ENCODE measurements at regions not wholly inside any gene's neighbourhood (a gene's known extent, or its start where the extent isn't known, plus 50 kb on each side); places are given as distances from the start of the nearest gene placed in this dataset.
A peak's percentile ranks its signal among the peaks of the same experiment; 100 is the strongest.

DNA sequence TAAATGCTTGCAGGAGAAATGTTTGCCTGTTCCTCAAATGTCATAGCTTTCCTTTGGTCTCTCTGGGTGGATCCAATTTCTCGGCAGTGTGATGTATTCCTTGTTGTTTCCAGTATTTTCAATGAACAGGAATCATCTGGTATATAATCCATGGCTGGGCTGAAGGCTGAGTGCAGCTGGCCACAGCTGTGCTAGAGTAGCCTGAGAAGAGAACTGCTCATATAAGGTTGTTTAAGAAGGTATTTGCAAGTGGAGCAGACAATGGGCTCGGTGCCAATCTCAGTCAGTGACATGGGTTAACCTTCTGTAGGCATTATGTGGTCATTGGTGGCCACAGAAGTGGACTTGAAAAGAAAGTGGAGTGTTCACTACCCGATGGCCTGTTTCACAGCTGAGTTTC, 390.3 kb downstream of the SPRY1 start:
- peak in 3 of 4 donors; percentile 54 to 77 (median 70) for DNase-seq (ENCODE audit: low read depth in 4 of 4, low spot score in 2 of 4)

GRCh38 chr4:123787512-123788080, 391.0 kb downstream of the SPRY1 start:
- DNase-seq (ENCODE audit: low read depth in 4 of 4, low spot score in 2 of 4) = no peak

- DNase-seq (ENCODE audit: low read depth in 4 of 4, low spot score in 2 of 4) = no peak
Measured at GRCh38 chr4:123788577-123788976, 392.0 kb downstream of the SPRY1 start.

DNA sequence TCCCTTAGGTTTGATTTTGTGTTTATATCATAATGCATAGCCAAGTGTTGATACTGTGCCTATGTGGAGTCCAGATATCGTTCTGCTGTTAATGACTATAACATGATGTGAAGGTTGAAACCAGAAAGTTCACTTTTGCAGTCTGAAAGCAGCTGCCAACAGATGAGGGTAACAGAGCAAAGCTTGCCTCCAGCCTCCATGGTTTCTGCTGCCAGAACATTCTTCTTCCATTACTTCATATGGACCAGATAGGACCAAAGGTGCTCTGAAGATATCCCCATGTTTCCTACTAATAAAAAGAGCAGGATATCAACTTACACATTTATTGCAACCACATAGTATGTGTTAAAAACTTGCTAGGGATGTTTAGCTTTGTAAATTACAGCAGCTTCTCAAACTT, 394.1 kb downstream of the SPRY1 start:
- no peak for DNase-seq (ENCODE audit: low read depth in 4 of 4, low spot score in 2 of 4)

GRCh38 chr4:123802082-123802645, 405.6 kb downstream of the SPRY1 start:
- DNase-seq (ENCODE audit: low read depth in 4 of 4, low spot score in 2 of 4) = no peak

GRCh38 chr4:123802933-123803332, 406.3 kb downstream of the SPRY1 start:
- no peak for DNase-seq (ENCODE audit: low read depth in 4 of 4, low spot score in 2 of 4)

DNA sequence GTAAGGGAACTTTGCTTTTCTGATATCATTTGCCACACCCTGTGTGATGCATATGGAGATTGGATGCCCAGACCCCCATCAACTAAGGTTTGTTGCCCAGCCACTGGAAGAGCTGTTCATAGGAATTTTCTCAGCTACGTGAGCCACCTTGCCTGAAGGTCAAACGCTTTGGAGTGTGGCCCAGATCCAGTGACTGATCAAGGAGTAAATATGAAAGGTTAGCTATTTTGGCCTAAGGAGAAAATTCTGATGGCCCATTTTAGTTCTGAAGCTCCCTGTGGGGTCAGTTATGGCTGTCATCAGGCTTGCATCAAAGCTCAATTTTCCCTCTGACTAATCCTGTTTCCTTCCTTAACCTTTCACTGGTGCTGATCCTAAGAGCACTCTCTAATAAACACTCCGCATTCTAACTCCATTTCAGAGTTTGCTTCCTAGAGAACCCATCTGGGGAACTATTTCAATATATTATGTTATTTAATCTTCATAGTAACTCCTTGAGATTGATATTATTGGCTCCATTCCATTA, 407.7 kb downstream of the SPRY1 start:
- DNase-seq (ENCODE audit: low read depth in 4 of 4, low spot score in 2 of 4) = no peak

DNA sequence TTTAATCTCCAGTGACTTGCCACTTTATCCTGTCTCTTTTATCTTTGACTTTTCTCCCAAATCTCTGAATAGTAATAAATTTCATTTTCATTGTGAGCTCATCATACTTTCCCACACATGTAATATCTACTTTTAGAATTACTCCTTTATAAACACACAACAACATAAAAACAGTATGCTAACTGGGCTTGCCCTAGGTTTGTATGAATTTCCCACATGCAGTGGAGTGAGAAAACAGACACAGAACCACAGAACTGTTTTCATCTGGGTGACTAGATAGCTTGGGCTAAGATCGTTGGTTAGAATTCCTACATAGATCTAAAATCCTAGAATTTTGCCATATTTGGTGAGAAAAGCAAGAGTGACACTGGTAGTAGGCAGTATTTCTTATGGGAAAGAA, 409.5 kb downstream of the SPRY1 start:
- DNase-seq (ENCODE audit: low read depth in 4 of 4, low spot score in 2 of 4) = no peak

- DNase-seq (ENCODE audit: low read depth in 4 of 4, low spot score in 2 of 4) = no peak
Measured at GRCh38 chr4:123807187-123807586, 410.6 kb downstream of the SPRY1 start.

DNA sequence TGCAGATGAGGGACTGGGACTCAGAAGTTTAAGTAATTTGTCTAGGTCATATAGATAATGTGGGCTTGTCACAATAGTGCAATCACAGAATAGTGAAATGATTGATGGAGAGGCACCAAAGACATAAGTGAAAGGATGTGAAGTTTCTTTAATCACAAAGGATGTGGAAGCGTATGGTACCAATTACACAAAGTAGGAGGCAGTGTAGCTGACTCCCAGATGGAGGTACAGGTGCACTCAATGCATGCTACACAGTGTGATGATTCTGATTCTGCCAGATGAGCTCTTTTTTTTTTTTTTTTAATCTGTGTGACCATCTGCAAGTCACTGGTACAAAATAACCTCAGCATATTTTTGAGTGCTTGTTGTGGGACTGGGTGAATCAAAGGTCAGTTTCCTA, 411.3 kb downstream of the SPRY1 start:
- no peak for DNase-seq (ENCODE audit: low read depth in 4 of 4, low spot score in 2 of 4)

DNA sequence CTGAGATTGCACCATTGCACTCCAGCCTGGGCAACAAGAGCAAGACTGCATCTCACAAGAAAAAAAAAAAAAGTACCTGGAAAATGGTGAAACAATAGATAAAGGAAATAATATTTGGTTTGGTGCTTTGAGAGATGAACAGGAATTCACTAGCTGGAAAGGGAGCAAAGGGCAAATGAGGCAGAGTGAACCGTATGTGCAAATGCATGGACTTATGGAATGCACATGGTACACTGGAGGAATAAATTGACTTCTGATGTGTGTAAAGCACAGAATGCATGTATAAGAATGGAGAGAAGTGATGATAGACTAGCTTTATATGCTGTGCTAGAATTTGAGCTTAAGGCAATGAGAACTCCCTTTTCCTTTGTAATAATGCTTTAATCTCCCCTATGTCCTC, 413.3 kb downstream of the SPRY1 start:
- DNase-seq (ENCODE audit: low read depth in 4 of 4, low spot score in 2 of 4) = no peak

- DNase-seq (ENCODE audit: low read depth in 4 of 4, low spot score in 2 of 4) = no peak
Measured at GRCh38 chr4:123812066-123812390, 415.4 kb downstream of the SPRY1 start.

DNA sequence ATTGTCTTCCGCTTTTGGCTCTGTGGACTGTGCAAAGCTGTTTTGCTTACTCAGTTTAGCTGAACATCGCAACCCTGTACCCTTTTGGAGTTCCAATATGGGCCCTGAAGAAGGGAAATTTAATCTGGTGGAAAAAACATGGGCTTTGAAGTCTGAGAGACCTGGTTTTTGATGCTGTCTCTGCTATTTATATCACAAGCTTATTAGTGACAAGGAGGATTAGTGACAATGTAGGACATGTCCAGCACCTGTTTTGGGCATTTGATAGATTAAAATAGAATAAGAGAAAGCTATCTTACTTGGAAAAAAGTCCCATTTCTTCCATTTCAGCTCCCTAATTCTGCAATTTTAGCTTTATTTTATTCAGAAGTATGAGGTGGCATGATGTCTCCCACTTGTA, 417.3 kb downstream of the SPRY1 start:
- no peak for DNase-seq (ENCODE audit: low read depth in 4 of 4, low spot score in 2 of 4)

- DNase-seq (ENCODE audit: low read depth in 4 of 4, low spot score in 2 of 4) = no peak
Measured at GRCh38 chr4:123816462-123816861, 419.9 kb downstream of the SPRY1 start.

- no peak for DNase-seq (ENCODE audit: low read depth in 4 of 4, low spot score in 2 of 4)
Measured at GRCh38 chr4:123817025-123817688, 420.6 kb downstream of the SPRY1 start.

DNA sequence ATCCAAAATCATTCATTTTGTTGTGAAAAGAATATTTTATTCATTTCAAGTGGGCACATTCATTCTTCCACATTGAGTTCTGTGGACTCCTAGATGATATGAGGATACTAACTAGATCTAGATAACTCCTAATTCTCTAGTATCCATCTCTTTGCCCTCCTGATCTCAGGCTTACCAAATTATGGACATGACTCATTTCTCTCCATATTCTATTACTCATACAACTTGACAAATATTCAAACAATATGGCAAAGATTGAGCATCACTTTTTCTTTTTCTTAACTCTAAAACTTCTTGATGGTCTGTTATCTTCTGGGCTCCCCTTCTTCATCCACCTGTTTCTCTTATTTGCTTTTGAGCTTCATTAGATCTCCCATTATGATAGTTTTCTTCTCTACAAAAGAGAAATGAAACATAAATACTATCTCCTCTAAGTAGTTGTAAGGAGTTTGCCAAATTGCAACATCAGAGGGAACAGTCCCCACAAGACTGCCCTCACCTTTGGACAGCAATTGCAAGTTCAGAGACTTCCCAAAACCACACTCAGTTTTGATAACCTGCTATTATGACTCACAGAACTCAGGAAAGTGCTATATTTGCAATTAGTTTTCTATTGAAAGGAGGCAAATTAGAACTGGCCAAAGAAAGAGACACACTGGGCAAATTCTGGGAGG, 422.9 kb downstream of the SPRY1 start:
- DNase-seq (ENCODE audit: low read depth in 4 of 4, low spot score in 2 of 4) = no peak

DNA sequence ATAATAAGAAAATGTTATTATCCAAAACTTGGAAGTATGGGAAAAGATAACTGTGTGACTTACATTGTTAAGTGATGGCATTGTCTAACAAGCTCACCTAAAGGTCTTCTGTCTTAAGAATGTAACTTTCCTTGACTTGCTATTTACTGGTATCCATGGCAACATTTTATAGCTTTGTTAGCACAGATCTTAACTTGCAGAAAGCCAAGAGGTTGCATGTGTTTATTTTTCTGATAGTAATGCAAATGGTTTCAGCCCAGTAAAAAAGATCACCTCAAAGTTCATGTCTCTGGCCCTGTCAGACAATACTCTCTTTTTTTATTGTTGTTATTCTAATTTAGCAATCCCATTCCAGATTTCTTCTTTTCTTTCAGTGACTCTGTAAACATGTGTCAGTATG, 425.3 kb downstream of the SPRY1 start:
- DNase-seq (ENCODE audit: low read depth in 4 of 4, low spot score in 2 of 4) = no peak

DNA sequence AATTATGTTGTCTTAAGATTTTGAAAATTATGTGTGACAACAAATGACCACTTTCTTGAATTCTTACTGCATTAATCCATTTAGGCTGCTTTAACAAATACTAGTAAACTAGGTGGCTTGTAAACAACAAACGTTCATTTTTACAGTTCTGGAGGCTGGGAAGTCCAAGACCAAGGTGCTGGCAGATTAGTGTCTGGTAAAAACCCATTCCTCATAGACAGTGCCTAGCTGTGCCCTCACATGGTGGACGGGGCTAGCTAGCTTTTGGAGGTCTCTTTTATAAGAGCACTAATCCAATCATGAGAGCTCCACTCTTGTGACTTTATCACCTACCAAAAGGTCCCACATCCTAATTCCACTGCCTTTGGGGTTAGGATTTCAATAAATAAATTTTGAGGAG, 425.8 kb downstream of the SPRY1 start:
- DNase-seq (ENCODE audit: low read depth in 4 of 4, low spot score in 2 of 4) = no peak

DNA sequence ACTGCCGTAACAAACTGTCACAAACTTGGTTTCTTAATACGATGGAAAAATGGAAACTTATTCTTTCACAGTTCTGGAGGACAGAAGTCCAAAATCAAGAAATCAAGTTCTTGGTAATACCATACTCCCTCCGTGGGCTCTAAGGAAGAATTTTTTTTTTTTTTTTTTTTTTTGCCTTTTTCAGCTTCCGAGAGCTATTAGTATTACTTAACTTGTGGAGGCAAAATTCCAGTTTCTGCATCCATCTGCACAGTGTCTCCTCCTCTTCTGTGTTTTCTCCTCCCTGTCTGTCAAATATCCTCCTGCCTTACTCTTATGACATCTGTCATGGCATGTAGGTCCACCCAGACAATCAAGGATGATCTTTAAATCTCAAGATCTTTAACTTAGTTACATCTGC, 426.6 kb downstream of the SPRY1 start:
- DNase-seq (ENCODE audit: low read depth in 4 of 4, low spot score in 2 of 4) = no peak

DNA sequence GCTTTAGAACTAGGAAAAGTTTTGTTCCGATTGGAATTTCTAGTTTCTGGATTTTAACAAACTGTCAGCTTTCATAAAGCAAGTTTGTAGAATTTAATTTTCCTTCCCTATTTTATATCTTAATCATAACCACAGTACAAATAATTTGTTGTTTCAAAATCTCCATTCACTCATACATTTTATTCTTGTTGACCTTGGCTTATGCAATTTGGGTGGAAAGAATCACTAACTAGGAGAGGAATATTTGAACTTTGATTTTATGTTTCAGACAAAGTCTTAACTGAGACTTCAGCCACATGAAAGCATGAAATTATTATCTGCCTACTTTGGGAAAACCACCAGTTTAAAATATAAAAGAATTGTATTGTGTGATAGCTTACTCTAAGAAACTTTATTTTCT, 427.9 kb downstream of the SPRY1 start:
- no peak for DNase-seq (ENCODE audit: low read depth in 4 of 4, low spot score in 2 of 4)

DNA sequence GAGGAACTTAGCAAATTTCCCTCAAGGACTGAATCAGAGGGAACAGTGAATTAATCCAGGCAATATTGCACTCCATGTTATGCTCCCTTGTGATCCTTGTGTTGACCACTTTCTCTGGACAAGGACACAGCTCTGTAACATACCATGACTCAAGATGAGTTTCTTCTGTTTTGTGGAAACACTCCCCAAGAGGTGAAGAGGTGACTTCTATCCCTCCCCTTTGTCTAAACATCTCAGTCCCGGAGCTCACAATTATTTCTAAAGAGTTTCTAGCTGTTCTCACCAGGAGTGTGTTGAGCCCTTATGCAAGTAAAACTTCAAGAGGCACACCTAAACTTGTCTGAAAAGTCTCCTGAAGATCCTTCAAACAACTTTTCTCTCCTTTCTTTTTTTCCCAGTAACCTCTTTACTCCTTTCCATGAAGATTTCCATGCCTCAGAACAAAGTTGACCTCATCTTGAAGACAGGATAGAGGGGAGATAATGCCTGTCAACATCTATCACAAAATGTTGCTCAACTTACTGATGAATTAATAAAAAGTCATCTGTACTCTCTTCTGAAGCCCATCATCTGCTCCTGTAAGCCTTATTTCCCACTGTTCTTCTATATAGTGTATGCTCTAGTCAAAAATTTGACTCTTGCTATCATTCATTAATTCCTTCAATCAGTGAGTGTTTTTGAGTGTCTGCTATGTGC, 429.1 kb downstream of the SPRY1 start:
- DNase-seq (ENCODE audit: low read depth in 4 of 4, low spot score in 2 of 4) = no peak

Measured in left renal cortex interstitium (tissue), 4 donors.